HG03175 (cell line): ENCODE measurements at regions not wholly inside any gene's neighbourhood (a gene's known extent, or its start where the extent isn't known, plus 50 kb on each side); places are given as distances from the start of the nearest gene placed in this dataset.
A peak's percentile ranks its signal among the peaks of the same experiment; 100 is the strongest.
"Not testable (repeated sequence)": the region's sequence is repeated elsewhere in the genome, so short reads cannot be mapped to it uniquely, and the experiment has no call there.

Experiments used
- ATAC-seq: cut with Tn5 transposase; IDR thresholded peaks from one replicate; pipeline ENCODE4 v1.9.1; 2021; ENCODE audit warnings: mild to moderate bottlenecking, moderate library complexity; ENCODE audit not compliant: unreplicated experiment

DNA sequence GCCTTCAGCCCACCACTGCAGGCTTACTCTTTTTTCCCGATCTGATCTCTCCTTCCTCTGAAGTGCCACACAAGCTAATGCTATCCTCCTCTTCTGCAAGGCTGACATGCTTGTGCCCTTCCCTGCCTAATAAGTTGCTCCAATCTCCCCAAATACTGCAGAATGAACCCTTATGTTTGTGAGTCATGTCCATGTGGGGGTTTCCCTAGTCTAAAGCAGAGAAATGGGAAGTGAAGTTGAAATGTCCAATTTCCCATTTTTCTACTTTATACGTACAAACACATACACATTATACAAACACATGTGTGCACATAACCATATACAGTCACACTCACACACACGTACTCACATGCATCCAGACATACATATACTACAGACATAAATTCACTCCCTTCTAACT is 288.1 kb upstream of the CELF4 start:
- ATAC-seq: no peak

DNA sequence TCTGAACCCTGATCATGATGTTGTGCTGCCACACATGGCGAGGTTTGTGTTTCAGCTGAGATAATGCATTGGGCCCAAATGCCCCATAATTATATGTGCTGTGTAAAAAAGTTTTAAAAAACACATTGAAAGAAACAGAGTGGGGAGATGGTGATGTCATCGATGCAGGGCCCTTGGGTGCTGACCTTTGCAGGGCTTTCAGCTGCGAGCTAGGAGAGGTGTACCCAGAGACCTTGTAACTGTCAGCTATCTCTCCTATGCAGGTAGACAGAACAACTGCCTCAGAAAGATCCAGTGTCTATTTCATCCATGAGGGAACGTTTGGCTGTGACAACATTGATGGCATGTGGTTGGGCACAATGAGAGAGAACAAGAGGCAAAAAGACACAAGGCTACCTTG is 286.9 kb upstream of the CELF4 start:
- ATAC-seq: no peak

DNA sequence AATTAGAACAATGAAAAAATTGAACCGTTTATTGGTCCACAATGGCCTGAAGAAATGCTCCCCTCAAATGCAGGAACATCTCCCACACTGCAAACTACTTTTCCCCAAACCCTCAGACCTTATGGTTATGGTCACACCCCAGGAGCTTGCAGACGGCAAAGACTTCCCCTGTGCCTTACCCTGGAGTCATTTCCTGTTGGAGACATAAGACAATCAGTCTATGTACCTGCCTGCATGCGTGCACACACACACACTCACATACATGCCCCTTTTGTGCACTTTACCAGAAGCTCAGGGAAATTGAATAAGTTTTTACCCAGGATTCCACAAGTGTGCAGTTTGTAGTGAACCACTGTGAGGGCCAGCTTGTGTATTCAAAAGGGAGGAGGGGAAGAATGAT is 281.9 kb upstream of the CELF4 start:
- no peak for ATAC-seq

DNA sequence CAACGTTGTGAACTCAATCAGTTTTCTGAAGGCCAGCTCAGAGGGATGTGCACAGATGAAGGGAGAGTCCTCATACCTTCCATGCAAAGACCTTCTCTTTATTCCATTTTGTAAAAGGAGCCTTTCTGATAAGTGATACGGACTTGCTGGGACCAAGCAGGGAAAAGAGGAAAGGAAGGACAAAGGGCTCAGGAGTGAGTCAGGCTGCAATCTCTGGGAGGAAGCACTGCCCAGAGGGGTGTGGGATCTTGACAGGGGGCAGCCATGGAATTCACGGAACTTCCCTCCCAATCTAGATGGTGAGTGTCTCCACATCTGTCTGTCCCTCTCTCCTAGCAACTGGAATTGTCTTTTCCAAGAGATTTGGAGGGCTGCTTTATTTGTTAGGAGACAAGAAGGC is 281.4 kb upstream of the CELF4 start:
- ATAC-seq: no peak

DNA sequence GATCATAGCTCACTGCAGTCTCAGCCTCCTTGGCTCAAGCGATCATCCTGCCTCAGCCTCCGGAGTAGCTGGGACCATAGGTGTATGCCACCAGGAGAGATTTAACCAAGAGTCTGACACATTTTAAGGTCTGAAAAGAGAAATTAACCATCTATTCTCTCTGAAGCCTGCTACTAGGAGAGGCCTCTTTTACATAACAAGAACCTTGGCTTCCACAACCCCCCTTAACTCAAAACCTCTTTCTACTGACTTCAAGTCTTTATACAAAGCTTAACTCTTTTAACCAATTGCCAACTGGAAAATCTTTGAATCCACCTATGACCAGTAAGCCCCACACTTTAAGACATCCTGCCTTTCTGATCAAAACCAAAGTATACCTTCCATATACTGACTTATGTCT is 279.9 kb upstream of the CELF4 start:
- ATAC-seq: no peak

DNA sequence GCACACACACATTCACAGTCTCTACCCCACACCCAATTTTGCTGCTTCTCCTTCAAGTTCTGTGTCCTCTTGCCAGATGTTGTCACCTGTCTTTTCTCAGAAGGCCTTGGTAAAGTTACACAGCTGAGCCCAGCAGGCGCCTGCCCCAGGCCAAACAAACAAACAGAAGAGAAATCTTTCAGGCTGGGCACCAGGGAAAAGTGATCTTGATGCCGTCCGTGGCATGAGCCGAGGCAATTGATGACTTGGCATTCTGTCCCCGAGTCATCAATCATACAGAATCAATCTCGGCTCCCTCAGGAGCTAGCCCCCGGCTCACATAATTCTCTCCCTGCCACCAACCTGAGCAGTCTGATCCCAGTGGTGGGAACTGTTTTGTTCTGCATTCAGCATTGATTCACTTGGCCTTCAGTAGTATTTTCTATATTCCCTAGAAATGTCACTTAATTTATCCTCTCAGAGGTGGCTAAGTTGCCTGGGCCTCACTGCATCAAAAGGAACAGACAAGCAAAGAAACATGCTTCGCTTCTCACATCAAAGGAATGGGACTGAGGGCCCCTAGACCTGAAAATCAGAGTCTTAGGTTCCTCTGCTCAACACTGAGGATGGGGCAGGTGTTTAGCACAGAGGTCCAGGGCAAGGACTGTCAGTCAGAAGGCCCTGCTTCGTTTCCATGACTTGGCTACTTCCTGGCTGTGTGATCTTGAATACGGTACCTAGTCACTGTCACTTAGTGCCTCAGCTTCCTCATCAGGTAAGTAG is 278.8 kb upstream of the CELF4 start:
- ATAC-seq: no peak

DNA sequence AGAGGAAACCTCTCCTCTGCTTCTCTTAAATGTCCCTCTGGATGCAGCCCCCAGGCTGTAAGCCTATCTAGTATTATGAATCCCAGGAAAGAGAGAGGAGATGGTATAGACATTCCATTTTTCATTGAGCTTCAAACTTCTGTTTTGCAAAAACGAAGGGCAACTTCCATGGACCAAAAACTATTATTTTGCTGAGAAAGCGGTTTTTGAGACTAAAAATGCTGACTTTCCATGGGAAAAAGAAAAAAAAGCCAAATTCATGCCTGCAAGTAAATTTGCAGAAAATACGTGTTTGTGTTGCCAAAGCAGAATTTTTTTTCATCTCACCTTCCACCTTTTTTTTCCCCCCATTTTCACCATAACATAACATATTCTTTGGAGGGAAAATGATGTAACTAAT is 272.5 kb upstream of the CELF4 start:
- no peak for ATAC-seq

DNA sequence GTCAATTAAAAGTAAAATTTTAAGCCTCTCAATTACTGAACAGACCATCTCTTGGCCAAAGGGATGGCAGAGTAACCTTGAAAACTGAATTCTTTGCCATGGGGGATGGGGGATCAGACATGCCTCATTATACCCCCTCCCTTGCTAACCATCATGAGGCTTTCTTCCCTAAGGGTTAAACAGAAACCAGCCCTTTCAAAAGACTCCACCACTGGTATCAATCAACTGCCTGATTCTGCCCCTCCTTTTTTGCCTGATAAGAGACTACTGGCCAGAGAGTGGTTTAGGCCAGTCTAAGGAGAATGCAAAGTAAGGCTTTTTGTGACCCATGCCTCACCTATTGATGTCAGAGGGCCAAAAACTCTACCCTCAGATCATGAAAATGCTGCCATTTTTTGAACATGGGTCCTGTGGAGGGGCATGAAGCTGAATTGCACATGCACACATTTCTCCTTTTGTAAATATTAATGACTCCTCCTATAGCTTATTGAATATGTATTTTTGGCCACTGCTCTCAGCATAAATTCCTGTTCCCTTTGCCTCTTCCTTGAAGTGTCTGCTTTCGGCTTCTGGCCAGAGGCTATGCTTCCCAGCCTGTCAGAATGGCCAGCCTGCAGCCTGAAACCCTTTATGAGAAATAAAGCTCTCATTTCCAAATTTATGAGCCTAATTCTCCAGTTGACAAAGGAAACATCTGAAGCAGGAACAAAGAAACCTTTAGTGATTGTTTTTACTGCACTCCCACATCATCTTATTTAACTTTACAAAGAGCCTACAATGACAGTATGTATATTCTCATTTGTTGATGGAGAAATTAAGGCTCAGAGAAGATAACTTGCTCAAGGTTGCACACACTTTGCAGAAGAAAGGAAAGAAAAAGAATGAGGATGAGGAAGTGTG is 270.7 kb upstream of the CELF4 start:
- no peak for ATAC-seq

DNA sequence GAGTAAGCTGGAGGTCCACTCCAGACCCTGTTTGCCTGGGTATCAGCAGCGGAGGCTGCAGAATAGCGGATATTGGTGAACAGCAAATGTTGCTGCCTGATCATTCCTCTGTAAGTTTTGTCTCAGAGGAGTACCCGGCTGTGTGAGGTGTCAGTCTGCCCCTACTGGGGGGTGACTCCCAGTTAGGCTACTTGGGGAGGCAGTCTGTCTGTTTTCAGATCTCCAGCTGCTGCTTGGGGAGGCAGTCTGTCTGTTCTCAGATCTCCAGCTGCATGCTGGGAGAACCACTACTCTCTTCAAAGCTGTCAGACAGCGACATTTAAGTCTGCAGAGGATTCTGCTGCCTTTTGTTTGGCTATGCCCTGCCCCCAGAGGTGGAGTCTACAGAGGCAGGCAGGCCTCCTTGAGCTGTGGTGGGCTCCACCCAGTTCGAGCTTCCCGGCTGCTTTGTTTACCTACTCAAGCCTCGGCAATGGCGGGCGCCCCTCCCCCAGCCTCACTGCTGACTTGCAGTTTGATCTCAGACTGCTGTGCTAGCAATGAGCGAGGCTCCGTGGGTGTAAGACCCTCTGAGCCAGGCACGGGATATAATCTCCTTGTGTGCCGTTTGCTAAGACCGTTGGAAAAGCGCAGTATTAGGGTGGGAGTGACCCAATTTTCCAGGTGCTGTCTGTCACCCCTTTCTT is 266.6 kb upstream of the CELF4 start:
- ATAC-seq: not testable (repeated sequence)

DNA sequence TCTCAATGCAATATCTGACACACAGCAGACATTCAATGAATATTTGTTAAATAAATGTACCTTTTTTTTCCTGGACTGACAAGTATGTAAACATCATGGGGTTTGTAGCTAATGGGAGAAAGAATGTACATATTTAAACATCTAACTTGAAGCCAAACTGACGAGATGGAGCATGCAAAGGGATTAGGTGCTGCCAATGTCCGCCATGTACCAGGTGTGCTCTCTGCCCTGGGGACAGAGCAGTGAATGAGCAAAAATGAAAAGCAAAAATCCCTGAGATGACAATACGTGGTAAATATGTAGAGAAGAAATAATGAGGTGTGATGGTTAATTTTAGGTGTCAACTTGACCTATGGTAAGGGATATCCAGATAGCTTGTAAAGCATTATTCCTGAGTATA is 247.4 kb upstream of the CELF4 start:
- ATAC-seq: no peak

DNA sequence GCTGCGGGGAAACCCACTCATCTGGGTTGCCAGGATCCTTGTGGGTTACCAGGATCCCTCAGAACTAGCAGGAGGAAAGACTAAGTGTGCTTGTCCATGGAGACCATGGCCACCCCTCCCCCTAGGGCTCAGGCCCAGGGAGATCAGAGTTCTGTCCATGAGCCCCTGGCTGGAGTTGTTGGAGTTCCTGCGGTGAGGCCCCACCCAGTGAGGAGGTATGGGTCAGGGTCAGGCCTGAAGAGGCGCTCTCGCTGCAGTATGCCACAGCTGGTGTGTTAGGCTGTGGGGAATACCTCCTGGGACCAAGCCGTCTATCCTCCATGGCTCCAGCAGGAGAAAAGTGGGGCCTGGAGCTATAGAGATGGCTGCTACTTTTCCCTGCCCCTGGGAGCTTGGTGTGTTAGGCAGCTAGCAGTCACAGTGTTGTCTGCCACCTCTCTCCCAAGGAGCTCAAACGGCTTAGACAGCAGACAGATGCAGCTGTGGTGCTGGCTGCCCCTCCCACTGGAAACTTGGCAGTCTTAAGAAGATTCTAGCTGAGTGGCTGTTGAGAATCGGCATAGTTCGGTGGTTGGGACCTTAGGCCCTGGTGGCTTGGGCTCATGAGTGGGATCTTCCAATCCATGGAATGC is 240.3 kb upstream of the CELF4 start:
- no peak for ATAC-seq

DNA sequence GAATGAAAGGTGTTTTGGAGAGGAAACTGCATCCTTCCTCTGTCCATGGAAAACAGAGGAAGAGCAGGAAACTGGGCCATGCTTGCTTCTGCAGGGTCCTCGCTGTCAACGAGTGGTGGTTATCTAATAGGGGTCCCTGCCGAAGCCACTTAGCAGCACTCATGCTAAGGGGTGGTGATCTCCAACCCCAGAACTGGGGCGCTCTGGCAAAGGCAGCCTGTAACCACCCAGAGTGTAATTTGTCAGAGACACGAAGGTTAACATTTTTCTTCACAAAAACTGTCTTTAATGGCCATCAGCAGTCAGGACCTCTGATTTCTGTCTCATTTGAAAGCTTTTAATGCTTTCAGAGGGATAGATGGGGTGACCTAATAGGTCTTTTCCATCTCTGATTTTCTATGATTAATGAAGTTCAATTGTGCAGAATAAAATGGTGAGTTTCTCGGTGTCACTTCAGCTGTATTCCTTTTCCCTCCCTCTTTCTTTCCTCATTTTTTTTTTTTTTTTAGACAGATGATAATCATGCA is 231.3 kb upstream of the CELF4 start:
- no peak for ATAC-seq

DNA sequence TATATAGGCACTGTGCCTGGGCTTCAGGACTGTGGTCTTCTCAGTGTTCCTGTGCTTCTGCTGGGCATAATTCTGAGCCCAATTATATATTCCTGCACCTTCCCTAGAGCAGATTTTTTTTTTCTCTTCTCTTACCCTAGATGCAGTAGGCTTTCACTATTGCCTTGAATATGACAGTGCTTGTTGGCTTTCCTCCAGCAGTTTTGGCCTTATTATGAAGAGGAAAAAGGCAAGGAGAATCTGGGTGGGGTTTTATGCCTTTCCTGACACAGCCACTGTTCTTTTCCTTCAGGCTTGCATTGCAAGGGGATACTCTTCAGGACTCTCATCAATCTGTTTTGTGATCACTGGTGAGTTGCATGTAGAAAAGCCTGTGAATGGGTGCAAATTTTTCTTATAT is 221.9 kb upstream of the CELF4 start:
- no peak for ATAC-seq

DNA sequence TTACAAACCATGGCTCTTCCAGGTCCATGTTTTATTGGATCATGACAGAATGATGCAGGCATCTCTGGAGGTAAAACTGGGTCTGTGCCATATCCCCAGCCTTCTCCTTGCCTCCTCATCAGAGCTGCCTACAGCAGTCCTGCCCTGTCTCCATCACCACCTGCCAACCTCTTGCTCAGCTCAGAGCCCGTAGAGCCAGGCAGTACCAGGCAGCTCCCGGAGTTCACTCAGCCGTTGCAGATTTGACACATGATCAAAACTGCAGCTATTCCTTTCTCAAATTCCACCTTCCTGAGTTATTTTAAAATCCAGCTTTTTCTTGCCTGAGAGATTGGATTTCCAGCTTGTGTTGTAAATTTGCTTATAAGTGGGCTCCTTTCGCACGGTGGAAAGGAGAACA is 218.2 kb upstream of the CELF4 start:
- ATAC-seq: no peak

DNA sequence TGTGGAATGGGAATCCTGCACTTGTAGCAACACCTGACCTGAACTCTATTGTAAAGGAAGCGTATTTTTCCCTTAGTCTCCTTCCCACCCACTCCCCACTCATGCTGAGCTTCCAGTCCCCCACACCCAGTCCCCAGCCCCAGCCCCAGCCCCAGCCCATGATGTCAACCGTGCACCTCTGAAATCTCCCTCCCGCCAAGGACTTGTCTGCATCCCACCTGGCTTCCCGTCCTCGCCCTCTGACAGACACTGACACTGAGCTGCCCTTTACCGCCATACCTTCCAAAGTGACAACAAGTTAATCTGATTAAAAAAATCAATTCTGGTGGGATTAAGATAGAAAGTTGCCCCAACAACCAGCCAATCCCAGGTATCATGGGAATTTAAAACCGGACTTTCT is 213.6 kb upstream of the CELF4 start:
- no peak for ATAC-seq

DNA sequence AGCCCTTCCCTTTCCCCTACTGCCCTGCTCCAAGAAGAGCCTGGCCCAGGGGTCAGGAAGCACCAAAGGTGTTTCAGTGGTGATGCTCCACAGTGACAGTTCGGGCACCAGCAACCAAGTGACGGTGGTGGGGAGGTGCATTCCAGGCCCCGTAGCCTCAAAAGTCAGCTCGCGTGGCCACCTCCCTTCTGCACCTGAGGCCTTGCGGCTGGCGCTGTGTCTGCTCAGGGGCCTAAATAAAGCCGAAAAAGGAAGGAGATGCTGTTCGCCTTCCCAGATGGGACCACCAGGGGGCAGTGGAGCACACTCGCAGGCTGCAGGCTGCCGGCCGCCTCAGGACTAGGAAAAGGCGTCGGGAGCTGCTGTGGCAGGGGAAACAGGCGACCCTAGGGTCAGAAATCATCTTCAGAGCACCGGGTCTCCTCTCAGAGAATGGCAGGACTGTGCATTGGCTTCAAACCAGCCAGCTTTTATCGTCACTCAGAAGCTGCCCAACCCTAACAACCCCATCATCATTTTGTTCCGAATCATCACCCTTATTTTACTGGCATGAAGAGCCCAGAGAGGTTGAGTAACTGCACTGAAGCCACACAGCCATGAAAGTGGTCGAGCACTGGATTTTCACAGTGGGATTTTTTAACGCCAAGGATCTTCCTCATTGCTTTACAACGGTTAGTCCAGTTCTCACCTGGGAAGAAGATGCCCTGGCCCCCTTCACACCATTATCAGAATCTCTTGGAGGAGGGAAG is 213.0 kb upstream of the CELF4 start:
- ATAC-seq: peak; percentile 77

DNA sequence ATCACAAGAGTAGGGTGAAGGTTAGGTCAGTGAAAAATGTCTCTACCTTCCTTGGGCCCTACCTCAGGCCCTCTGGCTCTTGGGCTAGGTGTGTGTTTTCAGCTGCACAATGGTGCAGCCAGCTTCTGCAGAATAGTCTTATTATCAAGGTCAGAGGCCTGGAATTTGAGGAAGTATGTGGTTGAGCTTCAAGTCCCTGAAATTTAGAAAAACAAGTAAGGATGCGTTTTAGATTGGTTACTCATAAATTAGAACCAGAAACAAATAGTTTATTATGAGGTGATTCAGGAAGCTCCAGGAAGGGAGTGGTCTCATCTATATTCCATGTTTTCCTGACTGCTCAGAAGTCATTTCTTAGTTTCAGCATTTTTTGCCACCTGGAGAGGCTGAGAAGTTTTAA is 204.2 kb upstream of the CELF4 start:
- ATAC-seq: no peak

DNA sequence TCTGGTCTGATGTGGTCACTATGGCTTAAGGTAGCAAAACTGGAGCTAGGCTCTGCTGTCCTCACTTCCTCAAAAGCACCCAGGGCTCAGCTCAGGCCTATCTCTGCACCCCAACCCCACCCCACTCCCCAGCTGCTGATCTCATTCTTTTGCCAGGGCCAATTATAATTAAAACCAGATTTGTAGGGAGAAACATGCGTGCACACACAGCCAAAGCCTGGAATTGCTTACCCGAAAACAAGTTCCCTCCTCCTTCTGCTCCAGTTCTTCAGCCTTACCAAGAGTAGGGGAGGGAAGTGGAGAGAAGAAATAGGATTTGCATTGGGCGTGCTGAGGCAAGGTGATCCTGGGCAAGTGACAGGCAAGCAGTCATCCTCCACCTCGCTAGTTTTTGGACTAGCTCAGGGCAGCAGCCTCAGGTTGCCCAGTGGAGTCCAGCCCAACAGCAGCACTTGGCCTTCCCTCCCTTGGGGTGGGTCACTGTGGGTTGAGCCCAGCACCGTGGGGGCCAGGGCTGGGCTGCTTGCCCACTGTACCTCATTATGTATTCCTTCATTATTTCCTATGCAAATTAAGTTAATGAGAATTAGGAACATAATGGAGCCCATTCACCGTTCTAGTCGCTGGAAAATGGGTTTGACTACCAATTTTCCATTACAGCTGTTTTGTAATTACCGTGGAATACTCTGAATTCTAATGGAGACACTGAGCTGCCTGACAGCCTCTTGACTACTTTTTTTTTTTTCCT is 199.1 kb upstream of the CELF4 start:
- no peak for ATAC-seq

DNA sequence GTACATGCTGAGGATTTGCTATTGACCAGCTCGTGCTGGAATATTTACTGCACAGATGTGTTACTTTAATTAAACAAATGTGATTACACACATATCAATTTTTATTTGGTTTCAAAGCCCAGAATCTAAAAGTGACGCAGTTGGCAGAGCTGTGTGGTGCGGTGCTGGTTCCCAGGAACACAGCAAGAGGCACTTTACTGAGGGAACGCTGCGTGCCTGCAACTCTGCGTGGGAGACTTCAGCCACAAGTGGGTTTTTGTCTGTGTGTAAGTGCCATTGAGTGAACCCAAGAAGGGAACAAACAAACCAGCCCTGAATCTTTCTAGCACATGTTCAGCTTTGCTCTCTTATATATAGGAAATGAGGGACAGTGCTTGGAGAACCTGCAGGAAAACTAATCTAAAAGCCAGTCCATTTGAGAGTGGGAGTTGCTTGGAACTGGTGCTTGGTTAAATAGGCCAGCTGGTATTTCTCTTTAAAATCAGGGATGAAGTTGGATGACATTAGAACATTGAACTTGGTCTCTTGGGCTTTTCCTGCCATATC is 196.6 kb upstream of the CELF4 start:
- no peak for ATAC-seq
